HCT116 (cell line): ENCODE measurements at regions not wholly inside any gene's neighbourhood (a gene's known extent, or its start where the extent isn't known, plus 50 kb on each side); places are given as distances from the start of the nearest gene placed in this dataset.

Source experiments
- ATAC-seq: fragments of 200-7000 bp; cut with Tn5 transposase; 2 replicates; pipeline ENCODE4 v1.9.1; 2020; ENCODE audit warnings: mild to moderate bottlenecking, moderate library complexity
- BruUV-seq: library from RNA; stranded (reverse); fragments of 400-500 nt; replicated peaks from 2 replicates; lab custom pipeline; 2021; lab: Mats Ljungman, UMichigan
- CTCF ChIA-PET: fragments of 300-600 bp; sonication (Branson Sonifier 250); formaldehyde crosslinking; loops from one replicate; lab custom pipeline; 2021; ENCODE audit warnings: antibody characterized with exemption; lab: Charles Lee
- POLR2A ChIA-PET: fragments of 300-600, 350-600 bp; sonication (Branson Sonifier 250); formaldehyde crosslinking; loops from one replicate; lab custom pipeline; 2021; ENCODE audit warnings: antibody characterized with exemption; lab: Charles Lee
- RAD21 ChIA-PET, 2 experiments: fragments of 300-600 bp; sonication (Branson Sonifier 250); formaldehyde crosslinking; loops; one replicate each; lab custom pipeline; 2023; ENCODE audit warnings: low total read pairs in 2 of 2; ENCODE audit not compliant: uncharacterized antibody in 2 of 2, unreplicated experiment in 2 of 2, low non-redundant PET in 1 of 2; lab: Charles Lee
- DNase-seq: peaks from one replicate; pipeline ENCODE4 v3.0.0-alpha.2; 2010; ENCODE audit warnings: low read depth, low spot score
- H2AFZ ChIP-seq: fragments of 200-600 bp; shearing (Covaris generic), sonication (generic); 2 replicates; pipeline ENCODE4 v1.6.1; 2017; ENCODE audit warnings: low read depth, mixed run types, mixed read lengths, antibody characterized with exemption, low read length; ENCODE audit not compliant: poor library complexity, severe bottlenecking
- H3K27ac ChIP-seq: 2 replicates; pipeline ENCODE4 v1.5.1; 2012; ENCODE audit warnings: low read depth, low read length
- H3K27me3 ChIP-seq: fragments of 200-600 bp; sonication (generic); 2 replicates; pipeline ENCODE4 v1.6.1; 2016; ENCODE audit warnings: mixed run types, low read length, mixed read lengths; ENCODE audit not compliant: insufficient read depth
- H3K36me3 ChIP-seq, 2 experiments: fragments of 200-500 bp in 1 of 2; fragments of 200-600 bp in 1 of 2; sonication (Bioruptor generic) in 1 of 2; sonication (generic) in 1 of 2; 2 replicates each; pipeline versions ENCODE4 v1.5.1 to v1.6.1; 2014 to 2016; ENCODE audit warnings: low read length in 2 of 2, inconsistent platforms in 1 of 2, mixed read lengths in 1 of 2, mixed run types in 1 of 2; ENCODE audit not compliant: insufficient read depth in 2 of 2, control insufficient read depth in 1 of 2
- H3K4me1 ChIP-seq, 2 experiments: fragments of 200-600 bp in 1 of 2; sonication (generic) in 1 of 2; 2 replicates each; pipeline versions ENCODE4 v1.5.1 to v1.6.1; 2012 to 2017; ENCODE audit warnings: low read length in 2 of 2, inconsistent platforms in 1 of 2, mild to moderate bottlenecking in 1 of 2, mixed read lengths in 1 of 2, mixed run types in 1 of 2, moderate library complexity in 1 of 2; ENCODE audit not compliant: insufficient read depth in 2 of 2, control insufficient read depth in 1 of 2
- H3K4me2 ChIP-seq: fragments of 200-600 bp; sonication (generic); 2 replicates; pipeline ENCODE4 v1.6.1; 2017; ENCODE audit warnings: mixed run types, low read length, mixed read lengths
- H3K4me3 ChIP-seq, 2 experiments: fragments of 200-600 bp in 1 of 2; sonication (generic) in 1 of 2; replicated peaks in 1 of 2; 2 replicates each; pipeline ENCODE4 v1.5.1; 2011 to 2016; ENCODE audit warnings: low read length in 2 of 2, control low read depth in 1 of 2, low read depth in 1 of 2, mild to moderate bottlenecking in 1 of 2, mixed read lengths in 1 of 2, mixed run types in 1 of 2
- H3K79me2 ChIP-seq: fragments of 200-600 bp; sonication (generic); 2 replicates; pipeline ENCODE4 v1.6.1; 2017; ENCODE audit warnings: mild to moderate bottlenecking, mixed run types, low read length, moderate library complexity, mixed read lengths; ENCODE audit not compliant: insufficient read depth
- H3K9ac ChIP-seq: fragments of 200-600 bp; sonication (generic); 2 replicates; pipeline ENCODE4 v1.6.1; 2016; ENCODE audit warnings: low read length, mixed read lengths
- H3K9me2 ChIP-seq: fragments of 200-600 bp; sonication (generic), shearing (Covaris generic); 2 replicates; pipeline ENCODE4 v1.6.1; 2017; ENCODE audit warnings: mixed run types, mild to moderate bottlenecking, moderate library complexity; ENCODE audit not compliant: insufficient read depth
- H3K9me3 ChIP-seq, 2 experiments: fragments of 200-500 bp in 1 of 2; fragments of 200-600 bp in 1 of 2; sonication (Bioruptor generic) in 1 of 2; sonication (generic) in 1 of 2; 2 replicates each; pipeline ENCODE4 v1.6.1; 2014 to 2017; ENCODE audit warnings: low read length in 2 of 2, mixed read lengths in 2 of 2, inconsistent platforms in 1 of 2, low read depth in 1 of 2, mild to moderate bottlenecking in 1 of 2, mixed run types in 1 of 2, moderate library complexity in 1 of 2; ENCODE audit not compliant: control insufficient read depth in 1 of 2, insufficient read depth in 1 of 2
- H4K20me1 ChIP-seq: fragments of 200-600 bp; sonication (generic), shearing (Covaris generic); 2 replicates; pipeline ENCODE4 v1.6.1; 2017; ENCODE audit warnings: mixed run types, mild to moderate bottlenecking, moderate library complexity; ENCODE audit not compliant: insufficient read depth
- CBX3 ChIP-seq: IDR thresholded peaks from 2 replicates; pipeline ENCODE4 v1.6.1; 2012; ENCODE audit warnings: low read depth
- CEBPB ChIP-seq: IDR thresholded peaks from 2 replicates; pipeline ENCODE4 v1.6.1; 2012; ENCODE audit warnings: low read depth
- POLR2AphosphoS5 ChIP-seq: IDR thresholded peaks from 2 replicates; pipeline ENCODE4 v1.6.1; 2011; ENCODE audit warnings: mild to moderate bottlenecking, low read depth, low read length, moderate library complexity
- YY1 ChIP-seq: IDR thresholded peaks from 2 replicates; pipeline ENCODE4 v1.6.1; 2011; ENCODE audit warnings: low read length, low read depth, moderate library complexity, mild to moderate bottlenecking; ENCODE audit not compliant: insufficient replicate concordance; ENCODE audit errors: extremely low read depth
- intact Hi-C: fragments of 100-400 bp; cut with micrococcal nuclease; formaldehyde crosslinking; loops from 2 replicates; pipeline ENCODE4 v1.10.0; 2022

DNA sequence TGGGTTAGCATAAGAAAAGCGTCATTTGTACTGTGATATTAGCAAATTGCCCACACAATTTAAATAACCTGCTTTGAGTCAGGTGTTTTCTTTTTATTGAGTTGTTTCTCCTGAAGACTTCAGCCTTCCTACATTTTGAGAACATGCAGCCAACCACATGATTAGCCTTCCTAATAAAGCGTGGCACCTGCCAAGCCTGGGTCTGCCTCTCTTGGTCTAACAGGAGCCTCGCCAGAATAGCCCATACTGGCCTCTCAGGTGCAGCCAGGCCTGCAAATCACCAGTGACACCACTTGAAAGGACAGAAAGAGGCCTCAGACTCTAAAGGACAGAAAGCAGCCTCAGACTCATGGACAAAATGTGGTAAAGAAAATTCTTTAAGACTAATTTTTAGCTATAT, 653.8 kb downstream of the BCL11A start:
- ChIA-PET POLR2A (no interaction called here), RAD21 (no interaction called here), CTCF (no interaction called here)
- H3K9me3 ChIP-seq: no peaks in the 10 kb centered on the region
- intact Hi-C loops: no loop called here
- ATAC-seq: no peak
- TF ChIP-seq CEBPB: no peak
- TF ChIP-seq YY1: no peak
- no peaks in the 10 kb centered on the region for H3K27me3 ChIP-seq
- no peak overlapping the region for H3K9ac ChIP-seq
- H3K36me3 ChIP-seq: no peaks in the 10 kb centered on the region
- BruUV-seq: no TSS peak
- H3K79me2 ChIP-seq: no peaks in the 10 kb centered on the region
- no peak for DNase-seq
- no peak overlapping the region for H3K4me2 ChIP-seq
- H4K20me1 ChIP-seq: no peaks in the 10 kb centered on the region
- no peak overlapping the region for H2AFZ ChIP-seq
- no peaks in the 10 kb centered on the region for H3K9me2 ChIP-seq
- H3K4me3 ChIP-seq: no peak overlapping the region
- H3K4me1 ChIP-seq: no peaks in the 10 kb centered on the region
- H3K27ac ChIP-seq: no peak overlapping the region

DNA sequence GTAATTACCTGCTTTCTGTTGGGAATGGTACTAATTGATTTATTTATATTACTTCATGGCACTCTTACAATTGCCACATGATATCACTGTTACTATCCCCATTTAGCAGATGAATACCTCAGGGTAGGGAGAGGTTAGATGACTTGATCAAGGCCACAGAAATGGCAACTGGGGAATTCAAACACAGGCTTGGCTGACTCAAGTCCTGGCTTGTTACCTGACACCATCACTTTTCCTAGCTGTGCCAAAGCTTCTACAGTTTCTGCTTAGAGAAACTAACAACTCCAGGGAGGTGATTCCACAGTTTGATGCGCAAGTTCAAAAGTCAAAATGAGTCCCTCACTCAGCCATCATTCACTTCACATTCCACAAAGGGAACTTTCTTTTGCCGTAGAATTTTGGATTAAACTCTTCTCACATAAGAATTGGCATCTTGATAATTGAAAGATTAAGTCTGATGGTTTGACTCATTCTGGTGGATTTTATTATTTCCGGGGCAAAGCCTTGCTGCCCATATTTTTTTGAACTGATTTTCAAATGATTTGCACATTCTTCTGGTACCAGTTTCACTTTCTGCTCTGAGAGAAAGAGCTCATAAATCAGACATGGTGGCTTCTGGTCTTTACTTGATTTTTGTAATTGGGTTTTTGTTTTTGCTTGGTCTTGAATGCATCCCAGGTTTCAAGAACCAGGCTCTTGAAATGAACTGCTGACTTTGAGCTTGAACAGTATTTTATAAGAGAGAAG, 656.8 kb downstream of the BCL11A start:
- no peak overlapping the region for H3K4me3 ChIP-seq
- ATAC-seq (no peak), DNase-seq (no peak)
- intact Hi-C loops: no loop called here
- no peaks in the 10 kb centered on the region for H3K36me3 ChIP-seq
- H3K9me2 ChIP-seq: no peaks in the 10 kb centered on the region
- no peaks in the 10 kb centered on the region for H3K79me2 ChIP-seq
- no peak overlapping the region for H2AFZ ChIP-seq
- TF ChIP-seq CBX3: no peak
- TF ChIP-seq POLR2AphosphoS5: no peak
- no peaks in the 10 kb centered on the region for H3K27me3 ChIP-seq
- BruUV-seq: no TSS peak
- RAD21 ChIA-PET: no interaction called here
- H3K9me3 ChIP-seq: no peaks in the 10 kb centered on the region
- no peak overlapping the region for H3K9ac ChIP-seq
- H3K4me1 ChIP-seq: no peaks in the 10 kb centered on the region
- POLR2A ChIA-PET: no interaction called here
- no peak overlapping the region for H3K4me2 ChIP-seq
- CTCF ChIA-PET: no interaction called here
- no peak overlapping the region for H3K27ac ChIP-seq
- H4K20me1 ChIP-seq: no peaks in the 10 kb centered on the region
